ENCODE measurements at regions not wholly inside any gene's neighbourhood (a gene's known extent, or its start where the extent isn't known, plus 50 kb on each side); places are given as distances from the start of the nearest gene placed in this dataset.

DNA sequence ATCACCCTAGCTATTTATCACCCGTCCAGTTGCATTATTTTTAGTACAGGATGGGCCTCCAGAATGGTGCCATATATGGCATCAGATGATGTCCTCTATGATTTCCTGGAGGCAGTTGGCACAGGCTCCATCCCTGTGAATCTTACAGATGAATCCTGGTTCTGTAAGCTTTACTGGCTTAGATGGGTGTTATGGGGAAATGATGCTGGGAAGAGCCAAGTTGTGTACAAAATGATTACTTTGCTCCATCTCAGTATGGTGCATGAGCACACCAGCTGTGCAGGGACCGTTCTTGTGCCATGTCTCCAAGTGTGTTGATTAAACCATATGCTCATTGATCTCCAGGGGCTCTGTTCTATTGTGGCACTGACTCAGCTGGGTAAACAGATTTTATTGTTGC, 755.7 kb downstream of the TLR4 start:
- no peaks in the 10 kb centered on the region for H3K4me1 Mint-ChIP-seq (ENCODE audit: low read depth)
- peaks cover 6% of the 10 kb centered on the region for H3K9me3 Mint-ChIP-seq (ENCODE audit: low read depth)
- H3K4me3 Mint-ChIP-seq = no peak overlapping the region
- no peak overlapping the region for H3K27ac Mint-ChIP-seq
- H3K27me3 Mint-ChIP-seq = no peaks in the 10 kb centered on the region
- no peaks in the 10 kb centered on the region for H3K36me3 Mint-ChIP-seq

DNA sequence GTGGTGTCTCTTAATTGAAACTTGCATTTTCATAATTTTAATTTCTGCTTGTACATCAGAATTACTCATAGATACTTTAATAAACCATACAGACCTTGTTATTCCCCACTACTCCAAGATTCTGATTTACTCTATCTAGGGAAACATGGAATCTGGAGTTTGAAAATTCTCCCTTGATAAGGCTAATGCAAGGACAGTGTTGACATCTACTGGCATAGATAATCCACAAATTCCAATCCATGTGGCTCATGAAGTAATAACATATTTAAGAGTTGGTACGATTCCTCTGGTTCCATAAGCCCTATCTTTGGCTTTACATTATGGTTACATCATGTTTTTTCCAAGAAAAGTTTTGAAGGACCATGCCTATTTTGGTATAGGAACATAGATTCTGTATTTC, 759.2 kb downstream of the TLR4 start:
- H3K27ac Mint-ChIP-seq = no peak overlapping the region
- no peak overlapping the region for H3K4me3 Mint-ChIP-seq
- no peaks in the 10 kb centered on the region for H3K4me1 Mint-ChIP-seq (ENCODE audit: low read depth)
- peaks cover 2% of the 10 kb centered on the region for H3K9me3 Mint-ChIP-seq (ENCODE audit: low read depth)
- H3K36me3 Mint-ChIP-seq = no peaks in the 10 kb centered on the region
- H3K27me3 Mint-ChIP-seq = no peaks in the 10 kb centered on the region

DNA sequence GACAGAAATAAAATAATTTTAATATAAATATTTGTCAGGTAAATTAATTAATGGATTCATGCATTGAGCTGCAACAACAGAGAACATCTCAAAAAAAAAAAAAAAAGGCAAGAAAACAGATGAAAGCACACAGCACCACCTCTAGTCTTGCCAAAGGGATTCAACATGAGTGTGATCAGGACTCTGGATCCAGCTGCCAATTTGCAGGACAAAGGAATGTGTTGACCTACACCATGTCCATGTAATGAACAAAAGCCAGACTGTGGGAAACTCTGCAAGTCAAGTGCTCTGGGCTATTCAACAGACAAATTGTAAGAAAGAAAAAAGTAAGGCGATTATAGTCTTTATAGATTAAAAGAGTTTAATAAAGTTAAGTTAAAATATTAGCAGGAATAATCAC, 769.3 kb downstream of the TLR4 start:
- H3K27me3 Mint-ChIP-seq = no peaks in the 10 kb centered on the region
- H3K27ac Mint-ChIP-seq = no peak overlapping the region
- H3K36me3 Mint-ChIP-seq = no peaks in the 10 kb centered on the region
- no peak overlapping the region for H3K4me3 Mint-ChIP-seq
- no peaks in the 10 kb centered on the region for H3K4me1 Mint-ChIP-seq (ENCODE audit: low read depth)
- H3K9me3 Mint-ChIP-seq (ENCODE audit: low read depth) = no peaks in the 10 kb centered on the region

- Mint-ChIP-seq H3K27ac (no peak overlapping the region), H3K9me3 (ENCODE audit: low read depth) (peaks cover 5% of the 10 kb centered on the region)
Measured at GRCh38 chr9:118478752-118479151, 774.5 kb downstream of the TLR4 start.

GRCh38 chr9:118482306-118482705, 778.1 kb downstream of the TLR4 start:
- Mint-ChIP-seq H3K9me3 (ENCODE audit: low read depth) (peaks cover 5% of the 10 kb centered on the region), H3K4me1 (ENCODE audit: low read depth) (no peaks in the 10 kb centered on the region), H3K4me3 (no peak overlapping the region), H3K36me3 (no peaks in the 10 kb centered on the region), H3K27ac (no peak overlapping the region), H3K27me3 (peaks cover 4% of the 10 kb centered on the region)

More at GRCh38 chr9:118478752-118479151, 774.5 kb downstream of the TLR4 start:
- Mint-ChIP-seq H3K36me3 (no peaks in the 10 kb centered on the region), H3K4me1 (ENCODE audit: low read depth) (no peaks in the 10 kb centered on the region), H3K4me3 (no peak overlapping the region), H3K27me3 (no peaks in the 10 kb centered on the region)

- no peaks in the 10 kb centered on the region for H3K36me3 Mint-ChIP-seq
- no peaks in the 10 kb centered on the region for H3K4me1 Mint-ChIP-seq (ENCODE audit: low read depth)
- no peak overlapping the region for H3K4me3 Mint-ChIP-seq
- peaks cover 4% of the 10 kb centered on the region for H3K27me3 Mint-ChIP-seq
- peaks cover 5% of the 10 kb centered on the region for H3K9me3 Mint-ChIP-seq (ENCODE audit: low read depth)
- no peak overlapping the region for H3K27ac Mint-ChIP-seq
Measured at GRCh38 chr9:118483677-118484076, 779.5 kb downstream of the TLR4 start.

- Mint-ChIP-seq H3K4me1 (ENCODE audit: low read depth) (no peaks in the 10 kb centered on the region), H3K36me3 (no peaks in the 10 kb centered on the region), H3K27ac (no peak overlapping the region), H3K4me3 (no peak overlapping the region), H3K27me3 (no peaks in the 10 kb centered on the region), H3K9me3 (ENCODE audit: low read depth) (peaks cover 8% of the 10 kb centered on the region)
Measured at GRCh38 chr9:118503236-118503635, 799.0 kb downstream of the TLR4 start.

- H3K4me1 Mint-ChIP-seq (ENCODE audit: low read depth) = no peaks in the 10 kb centered on the region
- H3K4me3 Mint-ChIP-seq = no peak overlapping the region
- H3K27me3 Mint-ChIP-seq = no peaks in the 10 kb centered on the region
- H3K36me3 Mint-ChIP-seq = no peaks in the 10 kb centered on the region
- H3K27ac Mint-ChIP-seq = no peak overlapping the region
- H3K9me3 Mint-ChIP-seq (ENCODE audit: low read depth) = peaks cover 8% of the 10 kb centered on the region
Measured at GRCh38 chr9:118510711-118511110, 806.5 kb downstream of the TLR4 start.

GRCh38 chr9:118515947-118516346, 811.7 kb downstream of the TLR4 start:
- no peaks in the 10 kb centered on the region for H3K27me3 Mint-ChIP-seq
- H3K4me1 Mint-ChIP-seq (ENCODE audit: low read depth) = no peaks in the 10 kb centered on the region
- H3K9me3 Mint-ChIP-seq (ENCODE audit: low read depth) = peaks cover 3% of the 10 kb centered on the region

GRCh38 chr9:118521261-118521660, 817.1 kb downstream of the TLR4 start:
- Mint-ChIP-seq H3K4me3 (no peak overlapping the region), H3K27me3 (no peaks in the 10 kb centered on the region), H3K27ac (no peak overlapping the region), H3K9me3 (ENCODE audit: low read depth) (peaks cover 3% of the 10 kb centered on the region), H3K4me1 (ENCODE audit: low read depth) (no peaks in the 10 kb centered on the region), H3K36me3 (no peaks in the 10 kb centered on the region)

More at GRCh38 chr9:118515947-118516346, 811.7 kb downstream of the TLR4 start:
- Mint-ChIP-seq H3K36me3 (no peaks in the 10 kb centered on the region), H3K4me3 (no peak overlapping the region), H3K27ac (no peak overlapping the region)

GRCh38 chr9:118522093-118523028, 818.2 kb downstream of the TLR4 start:
- Mint-ChIP-seq H3K27ac (no peak overlapping the region), H3K36me3 (no peaks in the 10 kb centered on the region), H3K27me3 (no peaks in the 10 kb centered on the region), H3K9me3 (ENCODE audit: low read depth) (peaks cover 5% of the 10 kb centered on the region), H3K4me3 (no peak overlapping the region), H3K4me1 (ENCODE audit: low read depth) (no peaks in the 10 kb centered on the region)

GRCh38 chr9:118527261-118527660, 823.1 kb downstream of the TLR4 start:
- Mint-ChIP-seq H3K27me3 (no peaks in the 10 kb centered on the region), H3K36me3 (no peaks in the 10 kb centered on the region), H3K27ac (no peak overlapping the region), H3K4me1 (ENCODE audit: low read depth) (no peaks in the 10 kb centered on the region), H3K4me3 (no peak overlapping the region), H3K9me3 (ENCODE audit: low read depth) (peaks cover 3% of the 10 kb centered on the region)

DNA sequence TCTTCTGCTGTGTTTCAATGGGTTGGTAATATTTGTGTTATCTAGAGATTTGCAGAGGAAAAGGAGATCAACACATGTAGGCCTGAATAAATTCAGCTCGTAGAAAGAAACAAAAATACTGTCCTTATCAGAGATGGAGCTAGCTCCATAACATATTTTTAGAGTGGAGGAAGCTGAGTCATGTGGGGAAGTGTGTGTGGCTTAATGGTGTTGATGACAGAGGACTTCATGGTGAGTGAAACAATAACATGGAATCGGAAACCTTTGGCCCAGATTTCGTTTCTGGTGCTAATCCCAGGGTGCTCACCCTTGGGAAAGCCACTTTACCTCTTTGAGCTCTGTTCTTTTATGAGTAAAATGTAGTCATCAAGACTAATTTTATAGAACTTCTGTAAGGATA, 825.0 kb downstream of the TLR4 start:
- Mint-ChIP-seq H3K9me3 (ENCODE audit: low read depth) (peaks cover 3% of the 10 kb centered on the region), H3K36me3 (no peaks in the 10 kb centered on the region), H3K4me3 (no peak overlapping the region), H3K27me3 (no peaks in the 10 kb centered on the region), H3K27ac (no peak overlapping the region), H3K4me1 (ENCODE audit: low read depth) (no peaks in the 10 kb centered on the region)

DNA sequence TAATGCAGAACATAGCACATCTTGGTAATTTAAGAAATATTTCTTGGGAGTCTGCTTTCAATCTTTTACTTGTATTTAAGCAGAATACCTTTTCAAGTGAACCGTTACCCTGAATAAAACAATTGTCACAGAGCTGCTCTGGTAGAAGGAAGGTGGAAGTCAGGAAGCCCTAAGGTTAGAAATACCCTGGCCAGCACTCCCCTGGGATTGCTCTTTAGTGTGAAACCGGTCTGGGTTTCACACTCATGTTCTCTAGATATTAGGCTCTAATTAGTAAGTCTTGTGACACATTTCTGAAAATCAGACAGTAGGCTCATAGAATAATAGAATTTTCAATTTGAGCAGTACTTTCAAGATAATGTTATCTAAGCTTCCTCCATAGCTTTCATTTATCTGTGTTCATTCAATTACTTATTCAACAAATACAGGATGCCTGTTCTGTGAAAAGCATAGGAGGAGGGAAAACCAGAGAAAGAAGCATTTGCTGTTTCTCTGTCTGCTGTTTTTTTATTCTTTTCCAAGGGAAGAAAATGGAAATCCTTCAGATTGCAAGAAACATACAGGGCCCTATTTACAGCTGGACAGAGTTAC, 825.5 kb downstream of the TLR4 start:
- Mint-ChIP-seq H3K4me3 (no peak overlapping the region), H3K4me1 (ENCODE audit: low read depth) (no peaks in the 10 kb centered on the region), H3K27ac (no peak overlapping the region), H3K36me3 (no peaks in the 10 kb centered on the region), H3K27me3 (no peaks in the 10 kb centered on the region), H3K9me3 (ENCODE audit: low read depth) (peaks cover 3% of the 10 kb centered on the region)

GRCh38 chr9:118532592-118532991, 828.4 kb downstream of the TLR4 start:
- Mint-ChIP-seq H3K9me3 (ENCODE audit: low read depth) (no peaks in the 10 kb centered on the region), H3K4me1 (ENCODE audit: low read depth) (no peaks in the 10 kb centered on the region), H3K36me3 (no peaks in the 10 kb centered on the region), H3K4me3 (no peak overlapping the region), H3K27ac (no peak overlapping the region), H3K27me3 (no peaks in the 10 kb centered on the region)
